Type B pancreatic cell (in vitro differentiated cells): ENCODE measurements at regions not wholly inside any gene's neighbourhood (a gene's known extent, or its start where the extent isn't known, plus 50 kb on each side); places are given as distances from the start of the nearest gene placed in this dataset.

Source experiments
- DNase-seq: peaks from one replicate; pipeline ENCODE4 v3.0.0; 2021; ENCODE audit warnings: mixed read lengths; ENCODE audit not compliant: unreplicated experiment; ENCODE audit errors: extremely low spot score
- H3K27ac Mint-ChIP-seq: 2 replicates; pipeline ENCODE4 v1.8.0; 2021; ENCODE audit warnings: mild to moderate bottlenecking, mixed read lengths
- H3K27me3 Mint-ChIP-seq: 2 replicates; pipeline ENCODE4 v1.8.0; 2021; ENCODE audit warnings: mixed read lengths
- H3K36me3 Mint-ChIP-seq: 2 replicates; pipeline ENCODE4 v1.8.0; 2021; ENCODE audit warnings: mixed read lengths
- H3K4me1 Mint-ChIP-seq: one replicate; pipeline ENCODE4 v1.8.0; 2021; ENCODE audit warnings: mixed read lengths; ENCODE audit not compliant: unreplicated experiment
- H3K4me3 Mint-ChIP-seq: 2 replicates; pipeline ENCODE4 v1.8.0; 2021; ENCODE audit warnings: mild to moderate bottlenecking, mixed read lengths
- H3K9me3 Mint-ChIP-seq: 2 replicates; pipeline ENCODE4 v1.8.0; 2021; ENCODE audit warnings: mixed read lengths
- TF ChIP-seq, protein P1 (sequence below): fragments of 200-600 bp; sonication (generic); conservative IDR thresholded peaks from 2 replicates; pipeline ENCODE4 v1.5.0; 2021; ENCODE audit warnings: antibody characterized with exemption, mild to moderate bottlenecking

DNA sequence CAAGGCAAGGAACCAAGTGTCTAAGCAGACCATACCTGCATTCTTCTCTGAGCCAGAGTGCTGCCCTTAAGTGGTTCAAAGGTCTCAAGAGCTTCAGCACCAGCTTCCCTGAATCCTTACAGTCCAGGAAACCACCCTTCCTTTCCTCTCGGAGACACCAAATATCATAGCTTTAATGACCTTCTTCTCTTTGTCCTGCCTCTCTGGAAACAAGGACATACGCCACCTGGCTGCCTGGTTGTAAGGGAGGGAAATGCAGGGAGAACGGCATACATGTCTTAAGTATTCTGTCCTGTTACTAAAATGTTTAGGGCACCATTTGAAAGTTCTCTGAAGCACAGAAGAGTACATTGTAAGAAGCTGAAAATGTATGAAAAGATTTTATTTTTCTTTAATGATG is 155.6 kb upstream of the ARRDC4 start:
- Mint-ChIP-seq H3K4me1 (no peaks in the 10 kb centered on the region), H3K27ac (no peak overlapping the region), H3K4me3 (no peak overlapping the region), H3K36me3 (no peaks in the 10 kb centered on the region), H3K27me3 (peaks cover 13% of the 10 kb centered on the region), H3K9me3 (no peaks in the 10 kb centered on the region)
- TF ChIP-seq, protein P1, sequence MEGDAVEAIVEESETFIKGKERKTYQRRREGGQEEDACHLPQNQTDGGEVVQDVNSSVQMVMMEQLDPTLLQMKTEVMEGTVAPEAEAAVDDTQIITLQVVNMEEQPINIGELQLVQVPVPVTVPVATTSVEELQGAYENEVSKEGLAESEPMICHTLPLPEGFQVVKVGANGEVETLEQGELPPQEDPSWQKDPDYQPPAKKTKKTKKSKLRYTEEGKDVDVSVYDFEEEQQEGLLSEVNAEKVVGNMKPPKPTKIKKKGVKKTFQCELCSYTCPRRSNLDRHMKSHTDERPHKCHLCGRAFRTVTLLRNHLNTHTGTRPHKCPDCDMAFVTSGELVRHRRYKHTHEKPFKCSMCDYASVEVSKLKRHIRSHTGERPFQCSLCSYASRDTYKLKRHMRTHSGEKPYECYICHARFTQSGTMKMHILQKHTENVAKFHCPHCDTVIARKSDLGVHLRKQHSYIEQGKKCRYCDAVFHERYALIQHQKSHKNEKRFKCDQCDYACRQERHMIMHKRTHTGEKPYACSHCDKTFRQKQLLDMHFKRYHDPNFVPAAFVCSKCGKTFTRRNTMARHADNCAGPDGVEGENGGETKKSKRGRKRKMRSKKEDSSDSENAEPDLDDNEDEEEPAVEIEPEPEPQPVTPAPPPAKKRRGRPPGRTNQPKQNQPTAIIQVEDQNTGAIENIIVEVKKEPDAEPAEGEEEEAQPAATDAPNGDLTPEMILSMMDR = no peak
- DNase-seq = no peak

DNA sequence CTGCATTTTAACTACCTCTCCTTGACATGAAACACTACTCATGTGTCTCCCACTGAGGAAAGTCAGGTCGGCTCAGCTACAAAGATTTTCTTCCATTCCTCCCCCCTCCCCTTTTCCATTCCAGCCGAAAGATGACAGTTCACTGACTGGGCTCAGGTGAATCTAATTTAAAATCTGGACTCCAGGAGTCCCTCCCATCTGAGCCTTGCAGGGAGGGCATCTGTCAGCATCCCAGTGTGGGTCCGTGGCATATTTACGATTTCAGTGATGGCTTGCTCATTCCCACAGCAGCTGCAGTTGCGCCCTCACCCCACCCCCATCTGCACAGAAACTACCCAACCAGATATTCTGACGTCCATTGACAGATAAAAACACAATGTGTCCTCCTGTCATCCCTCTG is 153.7 kb upstream of the ARRDC4 start:
- DNase-seq = no peak
- Mint-ChIP-seq H3K4me3 (no peak overlapping the region), H3K9me3 (peaks cover 4% of the 10 kb centered on the region), H3K36me3 (no peaks in the 10 kb centered on the region), H3K27me3 (peaks cover 8% of the 10 kb centered on the region), H3K27ac (no peak overlapping the region), H3K4me1 (no peaks in the 10 kb centered on the region)
- TF ChIP-seq, protein P1 = no peak

DNA sequence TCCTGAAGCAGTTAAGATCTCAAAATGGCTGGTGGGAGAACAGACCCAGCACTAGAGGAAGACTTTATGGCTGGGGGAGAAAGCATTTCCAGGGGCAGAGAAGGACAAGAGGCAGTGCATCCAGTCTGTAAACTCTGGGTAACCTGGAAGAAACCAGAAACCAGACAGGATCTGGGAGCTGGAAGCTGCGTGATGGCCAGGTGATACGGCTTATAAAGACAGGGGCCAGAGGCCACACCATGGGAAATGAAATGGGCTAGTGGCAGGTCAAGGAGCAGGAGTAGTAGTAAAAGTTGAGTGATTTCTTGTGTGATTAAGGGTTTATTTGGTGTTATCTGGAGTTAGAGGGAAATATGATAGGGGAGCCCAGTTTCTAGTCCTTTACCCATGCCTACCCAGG is 144.7 kb upstream of the ARRDC4 start:
- peaks cover 3% of the 10 kb centered on the region for H3K27me3 Mint-ChIP-seq
- no peak overlapping the region for H3K27ac Mint-ChIP-seq
- TF ChIP-seq, protein P1 = no peak
- H3K4me1 Mint-ChIP-seq = peaks cover 5% of the 10 kb centered on the region
- H3K36me3 Mint-ChIP-seq = no peaks in the 10 kb centered on the region
- no peak for DNase-seq
- H3K9me3 Mint-ChIP-seq = peaks cover 8% of the 10 kb centered on the region
- no peak overlapping the region for H3K4me3 Mint-ChIP-seq

DNA sequence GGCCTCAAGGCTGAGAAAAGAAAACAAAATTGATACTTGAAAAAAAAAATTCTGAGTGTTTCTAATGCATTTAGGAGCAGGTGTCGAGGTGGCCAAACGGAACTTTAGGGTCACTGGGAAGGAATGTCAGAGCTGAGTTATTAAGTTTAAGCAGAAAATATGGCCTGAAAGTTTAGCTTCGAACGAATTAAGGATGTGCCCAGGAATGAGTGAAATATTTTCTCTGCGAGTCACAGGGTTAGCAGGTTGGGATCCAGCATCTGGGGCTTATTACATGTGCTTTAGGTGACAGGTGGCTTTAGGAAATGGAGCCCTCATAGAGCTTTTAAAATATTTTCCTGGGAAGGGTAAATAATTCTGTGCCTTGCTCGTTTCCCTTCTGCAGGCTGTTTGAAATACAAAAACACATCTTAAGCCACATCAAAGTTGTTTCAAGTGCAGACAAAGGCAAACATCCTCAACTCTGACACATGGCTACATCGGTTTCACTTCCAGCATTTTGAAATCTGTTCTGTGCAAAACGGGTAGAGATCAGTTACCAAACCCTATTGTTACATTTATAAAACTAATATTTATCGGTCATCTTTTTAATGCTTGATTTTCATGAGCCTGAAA is 143.1 kb upstream of the ARRDC4 start:
- TF ChIP-seq, protein P1 = no peak
- H3K4me1 Mint-ChIP-seq = peaks cover 5% of the 10 kb centered on the region
- H3K9me3 Mint-ChIP-seq = peaks cover 4% of the 10 kb centered on the region
- no peak for DNase-seq
- H3K27ac Mint-ChIP-seq = no peak overlapping the region
- H3K4me3 Mint-ChIP-seq = no peak overlapping the region
- H3K27me3 Mint-ChIP-seq = peaks cover 3% of the 10 kb centered on the region
- H3K36me3 Mint-ChIP-seq = no peaks in the 10 kb centered on the region

DNA sequence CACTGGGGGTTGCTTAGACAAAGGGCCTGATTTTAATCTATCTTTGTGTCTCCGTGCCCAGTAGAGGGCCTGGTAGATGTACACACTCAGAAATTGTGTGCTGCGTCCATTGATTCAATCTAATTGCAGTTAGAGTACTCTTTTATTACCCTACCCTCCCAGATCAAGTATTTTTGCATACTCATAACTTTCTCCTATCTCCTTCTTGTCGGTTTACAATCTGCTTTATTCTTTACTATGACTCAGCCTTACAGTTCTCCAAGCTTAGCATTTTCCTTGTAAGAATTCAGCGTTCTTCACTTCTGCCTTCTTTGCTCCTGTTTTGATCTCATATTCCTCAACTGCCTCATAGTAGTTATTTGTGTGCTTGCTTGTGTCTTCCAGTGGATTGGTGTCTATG is 124.5 kb upstream of the ARRDC4 start:
- Mint-ChIP-seq H3K4me1 (no peaks in the 10 kb centered on the region), H3K36me3 (no peaks in the 10 kb centered on the region), H3K27ac (no peak overlapping the region), H3K9me3 (no peaks in the 10 kb centered on the region), H3K27me3 (peaks cover 2% of the 10 kb centered on the region), H3K4me3 (no peak overlapping the region)
- no peak for DNase-seq
- TF ChIP-seq, protein P1 = no peak

DNA sequence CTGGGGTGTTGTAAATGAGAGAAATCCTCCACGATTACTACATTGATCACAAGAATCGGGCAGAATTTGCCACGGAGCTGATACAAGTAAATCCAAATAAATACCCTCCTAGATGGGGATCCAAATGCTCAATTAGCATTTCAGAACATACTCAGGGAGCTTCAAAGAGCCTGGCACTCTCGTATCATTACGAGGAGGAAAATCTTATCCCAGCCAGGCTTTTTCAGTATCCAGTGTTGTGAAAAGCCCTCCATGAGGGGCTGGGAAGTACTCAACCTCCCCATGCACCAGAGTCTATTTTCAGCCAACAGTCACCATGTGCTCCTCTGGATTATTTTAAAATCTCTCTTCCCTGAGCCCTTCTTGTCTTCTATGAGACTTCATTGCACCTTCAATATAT is 122.6 kb upstream of the ARRDC4 start:
- DNase-seq = no peak
- Mint-ChIP-seq H3K4me1 (no peaks in the 10 kb centered on the region), H3K9me3 (no peaks in the 10 kb centered on the region), H3K27ac (no peak overlapping the region), H3K36me3 (no peaks in the 10 kb centered on the region), H3K4me3 (no peak overlapping the region), H3K27me3 (peaks cover 2% of the 10 kb centered on the region)
- TF ChIP-seq, protein P1 = no peak
